NB4 (cell line): ENCODE measurements at regions not wholly inside any gene's neighbourhood (a gene's known extent, or its start where the extent isn't known, plus 50 kb on each side); places are given as distances from the start of the nearest gene placed in this dataset.

Experiments used
- DNase-seq: peaks from one replicate; pipeline ENCODE4 v3.0.0; 2010; ENCODE audit warnings: low read depth
- H3K4me3 ChIP-seq: one replicate; pipeline ENCODE4 v1.5.1; 2011; ENCODE audit warnings: mild to moderate bottlenecking, low read depth, low read length, moderate library complexity
- MAX ChIP-seq: IDR thresholded peaks from 2 replicates; pipeline ENCODE4 v1.6.1; 2011; ENCODE audit warnings: low read depth, low read length
- MYC ChIP-seq: IDR thresholded peaks from 2 replicates; pipeline ENCODE4 v1.6.1; 2011; ENCODE audit warnings: low read depth, low read length
- POLR2A ChIP-seq: IDR thresholded peaks from 2 replicates; pipeline ENCODE4 v1.6.1; 2011; ENCODE audit warnings: mild to moderate bottlenecking; ENCODE audit not compliant: insufficient read length; ENCODE audit errors: extremely low read depth
- TF ChIP-seq, protein P1 (sequence below): IDR thresholded peaks from one replicate; pipeline ENCODE4 v1.5.1; 2012; ENCODE audit warnings: low read depth, low read length

- DNase-seq: no peak
- no peak overlapping the region for H3K4me3 ChIP-seq
- TF ChIP-seq MYC: no peak
- no peak for TF ChIP-seq POLR2A
- TF ChIP-seq MAX: no peak
- TF ChIP-seq, protein P1, sequence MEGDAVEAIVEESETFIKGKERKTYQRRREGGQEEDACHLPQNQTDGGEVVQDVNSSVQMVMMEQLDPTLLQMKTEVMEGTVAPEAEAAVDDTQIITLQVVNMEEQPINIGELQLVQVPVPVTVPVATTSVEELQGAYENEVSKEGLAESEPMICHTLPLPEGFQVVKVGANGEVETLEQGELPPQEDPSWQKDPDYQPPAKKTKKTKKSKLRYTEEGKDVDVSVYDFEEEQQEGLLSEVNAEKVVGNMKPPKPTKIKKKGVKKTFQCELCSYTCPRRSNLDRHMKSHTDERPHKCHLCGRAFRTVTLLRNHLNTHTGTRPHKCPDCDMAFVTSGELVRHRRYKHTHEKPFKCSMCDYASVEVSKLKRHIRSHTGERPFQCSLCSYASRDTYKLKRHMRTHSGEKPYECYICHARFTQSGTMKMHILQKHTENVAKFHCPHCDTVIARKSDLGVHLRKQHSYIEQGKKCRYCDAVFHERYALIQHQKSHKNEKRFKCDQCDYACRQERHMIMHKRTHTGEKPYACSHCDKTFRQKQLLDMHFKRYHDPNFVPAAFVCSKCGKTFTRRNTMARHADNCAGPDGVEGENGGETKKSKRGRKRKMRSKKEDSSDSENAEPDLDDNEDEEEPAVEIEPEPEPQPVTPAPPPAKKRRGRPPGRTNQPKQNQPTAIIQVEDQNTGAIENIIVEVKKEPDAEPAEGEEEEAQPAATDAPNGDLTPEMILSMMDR: no peak
These were observed 339.0 kb upstream of the SPANXN4 start for GRCh38 chrX:142686653-142687283.

- no peak overlapping the region for H3K4me3 ChIP-seq
- TF ChIP-seq MAX: no peak
- TF ChIP-seq MYC: no peak
- TF ChIP-seq, protein P1: no peak
- no peak for TF ChIP-seq POLR2A
- no peak for DNase-seq
These were observed 339.5 kb upstream of the SPANXN4 start for GRCh38 chrX:142686206-142686605.

GRCh38 chrX:142680038-142680437, 345.7 kb upstream of the SPANXN4 start:
- no peak for DNase-seq
- H3K4me3 ChIP-seq: no peak overlapping the region
- no peak for TF ChIP-seq POLR2A
- TF ChIP-seq MYC: no peak
- TF ChIP-seq, protein P1: no peak

GRCh38 chrX:142671036-142671435, 354.7 kb upstream of the SPANXN4 start:
- TF ChIP-seq MYC (no peak), MAX (no peak), POLR2A (no peak)
- TF ChIP-seq, protein P1: no peak
- DNase-seq: no peak
- no peak overlapping the region for H3K4me3 ChIP-seq

DNA sequence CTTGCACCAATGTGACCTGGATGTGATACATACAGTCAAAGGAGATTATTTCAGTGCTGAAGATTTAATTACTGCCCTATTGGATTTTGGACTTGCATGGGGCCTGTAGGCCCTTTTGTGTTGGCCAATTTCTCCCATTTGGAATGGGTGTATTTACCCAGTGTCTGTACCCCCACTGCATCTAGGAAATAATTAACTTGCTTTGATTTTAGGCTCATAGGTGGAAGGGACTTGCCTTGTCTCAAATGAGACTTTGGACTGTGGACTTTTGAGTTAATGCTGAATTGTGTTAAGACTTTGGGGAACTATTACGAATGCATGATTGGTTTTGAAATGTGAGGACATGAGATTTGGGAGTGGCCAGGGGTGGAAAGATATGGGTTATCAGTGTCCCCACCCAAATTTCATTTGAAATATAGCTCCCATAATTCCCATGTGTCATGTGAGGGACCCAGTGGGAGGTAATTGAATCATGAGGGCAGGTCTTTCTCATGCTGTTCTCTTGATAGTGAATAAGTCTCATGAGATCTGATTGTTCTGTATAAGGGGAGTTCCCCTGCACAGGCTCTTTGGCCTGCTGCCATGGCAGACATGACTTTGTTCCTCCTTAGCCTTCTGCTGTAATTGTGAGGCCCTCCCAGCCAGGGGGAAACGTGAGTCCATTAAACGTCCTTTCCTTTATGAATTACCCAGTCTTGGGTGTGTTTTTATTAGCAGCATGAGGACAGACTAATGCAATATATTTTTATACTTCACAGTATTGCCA, 362.2 kb upstream of the SPANXN4 start:
- H3K4me3 ChIP-seq: no peak overlapping the region
- TF ChIP-seq MAX: no peak
- TF ChIP-seq, protein P1: no peak
- TF ChIP-seq MYC: no peak
- no peak for TF ChIP-seq POLR2A
- no peak for DNase-seq

DNA sequence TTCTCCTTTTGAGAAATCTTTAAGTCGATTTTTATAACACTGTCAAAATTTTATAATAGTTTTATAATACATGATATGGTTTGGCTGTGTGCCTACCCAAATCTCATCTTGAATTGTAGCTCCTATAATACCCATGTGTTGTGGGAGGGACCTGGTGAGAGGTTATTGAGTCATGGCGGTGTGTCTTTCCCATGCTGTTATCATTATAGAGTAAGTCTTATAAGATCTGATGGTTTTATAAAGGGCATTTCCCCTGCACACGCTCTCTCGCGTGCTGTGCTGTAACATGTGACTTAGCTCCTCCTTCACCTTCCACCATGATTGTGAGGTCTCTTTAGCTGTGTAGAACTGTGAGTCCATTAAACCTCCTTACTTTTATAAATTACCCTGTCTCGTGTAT, 364.0 kb upstream of the SPANXN4 start:
- no peak overlapping the region for H3K4me3 ChIP-seq
- DNase-seq: no peak
- TF ChIP-seq MAX: no peak
- TF ChIP-seq MYC: no peak
- TF ChIP-seq, protein P1: no peak
- no peak for TF ChIP-seq POLR2A
